ENCODE measurements at regions not wholly inside any gene's neighbourhood (a gene's known extent, or its start where the extent isn't known, plus 50 kb on each side); places are given as distances from the start of the nearest gene placed in this dataset.

GRCh38 chr5:154559398-154560276 lies 81.6 kb upstream of the HAND1 start:
- DNase-seq (ENCODE audit: low spot score, unreplicated experiment): no peak
- no peak for TF ChIP-seq CTCF (IDR thresholded peaks at IDR 0.05; ENCODE audit: unreplicated experiment)
- Mint-ChIP-seq H3K36me3 (ENCODE audit: insufficient read depth) (no peaks in the 10 kb centered on the region), H3K27me3 (peaks cover 7% of the 10 kb centered on the region), H3K9me3 (ENCODE audit: low read depth) (peaks cover 6% of the 10 kb centered on the region), H3K4me1 (ENCODE audit: low read depth) (no peaks in the 10 kb centered on the region), H3K4me3 (ENCODE audit: low read depth) (no peak overlapping the region), H3K27ac (no peak overlapping the region)

GRCh38 chr5:154557548-154557947 lies 79.5 kb upstream of the HAND1 start:
- Mint-ChIP-seq H3K27ac (no peak overlapping the region), H3K4me1 (ENCODE audit: low read depth) (no peaks in the 10 kb centered on the region), H3K9me3 (ENCODE audit: low read depth) (peaks cover 11% of the 10 kb centered on the region), H3K27me3 (peaks cover 7% of the 10 kb centered on the region), H3K4me3 (ENCODE audit: low read depth) (no peak overlapping the region), H3K36me3 (ENCODE audit: insufficient read depth) (no peaks in the 10 kb centered on the region)
- TF ChIP-seq CTCF (IDR thresholded peaks at IDR 0.05; ENCODE audit: unreplicated experiment): no peak
- DNase-seq (ENCODE audit: low spot score, unreplicated experiment): no peak

- Mint-ChIP-seq H3K4me1 (ENCODE audit: low read depth) (no peaks in the 10 kb centered on the region), H3K27me3 (peaks cover 19% of the 10 kb centered on the region), H3K27ac (no peak overlapping the region), H3K4me3 (ENCODE audit: low read depth) (no peak overlapping the region), H3K9me3 (ENCODE audit: low read depth) (peaks cover 3% of the 10 kb centered on the region), H3K36me3 (ENCODE audit: insufficient read depth) (no peaks in the 10 kb centered on the region)
- no peak for DNase-seq (ENCODE audit: low spot score, unreplicated experiment)
- TF ChIP-seq CTCF (IDR thresholded peaks at IDR 0.05; ENCODE audit: unreplicated experiment): no peak
Observed at GRCh38 chr5:154547551-154547950, 69.5 kb upstream of the HAND1 start.

GRCh38 chr5:154546719-154547118 lies 68.7 kb upstream of the HAND1 start:
- Mint-ChIP-seq H3K27ac (no peak overlapping the region), H3K4me1 (ENCODE audit: low read depth) (no peaks in the 10 kb centered on the region), H3K9me3 (ENCODE audit: low read depth) (peaks cover 3% of the 10 kb centered on the region), H3K36me3 (ENCODE audit: insufficient read depth) (no peaks in the 10 kb centered on the region), H3K27me3 (peaks cover 23% of the 10 kb centered on the region), H3K4me3 (ENCODE audit: low read depth) (no peak overlapping the region)
- no peak for DNase-seq (ENCODE audit: low spot score, unreplicated experiment)
- no peak for TF ChIP-seq CTCF (IDR thresholded peaks at IDR 0.05; ENCODE audit: unreplicated experiment)

- no peaks in the 10 kb centered on the region for H3K36me3 Mint-ChIP-seq (ENCODE audit: insufficient read depth)
- H3K4me3 Mint-ChIP-seq (ENCODE audit: low read depth): no peak overlapping the region
- no peaks in the 10 kb centered on the region for H3K9me3 Mint-ChIP-seq (ENCODE audit: low read depth)
- no peak for TF ChIP-seq CTCF (IDR thresholded peaks at IDR 0.05; ENCODE audit: unreplicated experiment)
- H3K27ac Mint-ChIP-seq: no peak overlapping the region
- no peak for DNase-seq (ENCODE audit: low spot score, unreplicated experiment)
- peaks cover 3% of the 10 kb centered on the region for H3K4me1 Mint-ChIP-seq (ENCODE audit: low read depth)
- peaks cover 27% of the 10 kb centered on the region for H3K27me3 Mint-ChIP-seq
Observed at GRCh38 chr5:154544646-154545045, 66.6 kb upstream of the HAND1 start.

All from progenitor cell of endocrine pancreas (in vitro differentiated cells).